Muscle of leg (tissue), 3 donors: ENCODE measurements at regions not wholly inside any gene's neighbourhood (a gene's known extent, or its start where the extent isn't known, plus 50 kb on each side); places are given as distances from the start of the nearest gene placed in this dataset.
A peak's percentile ranks its signal among the peaks of the same experiment; 100 is the strongest.
"Not testable (repeated sequence)": the region's sequence is repeated elsewhere in the genome, so short reads cannot be mapped to it uniquely, and the experiment has no call there.

Source experiments
- DNase-seq: peaks from one replicate; pipeline ENCODE4 v3.0.0; 2013
- H3K27ac ChIP-seq: one replicate; pipeline ENCODE4 v1.5.1; 2013; ENCODE audit warnings: mild to moderate bottlenecking, low read length, control low read depth
- H3K27me3 ChIP-seq: one replicate; pipeline ENCODE4 v1.6.1; 2013; ENCODE audit warnings: low read length; ENCODE audit not compliant: control insufficient read depth, insufficient read depth
- H3K36me3 ChIP-seq: one replicate; pipeline ENCODE4 v1.6.1; 2013; ENCODE audit warnings: low read length; ENCODE audit not compliant: control insufficient read depth, insufficient read depth
- H3K4me1 ChIP-seq: one replicate; pipeline ENCODE4 v1.6.1; 2013; ENCODE audit warnings: low read length; ENCODE audit not compliant: control insufficient read depth, insufficient read depth
- H3K4me3 ChIP-seq: one replicate; pipeline ENCODE4 v1.5.1; 2013; ENCODE audit warnings: low read length, control low read depth
- H3K9me3 ChIP-seq: replicated peaks from 2 replicates; pipeline ENCODE4 v1.6.1; 2013; ENCODE audit warnings: low read depth, low read length; ENCODE audit not compliant: control insufficient read depth
- WGBS: methylation state at CpG from one replicate; pipeline ENCODE4 v1.1.5; 2013; ENCODE audit warnings: missing lambda C conversion rate; ENCODE audit not compliant: insufficient coverage; 5-methylcytosine and 5-hydroxymethylcytosine counted together

- not testable (repeated sequence) for DNase-seq, H3K9me3 ChIP-seq, H3K4me3 ChIP-seq, H3K27me3 ChIP-seq, H3K36me3 ChIP-seq, H3K4me1 ChIP-seq, H3K27ac ChIP-seq
- 47% methylated on average over 3 of the region's 6 CpGs for WGBS
These were observed 124.6 kb upstream of the ANKRD30BL start for GRCh38 chr2:132286289-132286911.

GRCh38 chr2:132287910-132288309 lies 126.2 kb upstream of the ANKRD30BL start:
- WGBS, result 92% methylated on average over 8 of the region's 8 CpGs
- not testable (repeated sequence) for H3K27ac ChIP-seq, DNase-seq

GRCh38 chr2:132289138-132289537 lies 127.4 kb upstream of the ANKRD30BL start:
- 86% methylated on average over 3 of the region's 4 CpGs for WGBS
- H3K4me3 ChIP-seq, DNase-seq, H3K27ac ChIP-seq, H3K27me3 ChIP-seq, H3K36me3 ChIP-seq, H3K4me1 ChIP-seq, H3K9me3 ChIP-seq: not testable (repeated sequence)

More at GRCh38 chr2:132287910-132288309, 126.2 kb upstream of the ANKRD30BL start:
- not testable (repeated sequence) for H3K4me1 ChIP-seq, H3K27me3 ChIP-seq, H3K9me3 ChIP-seq, H3K36me3 ChIP-seq, H3K4me3 ChIP-seq

- not testable (repeated sequence) for H3K36me3 ChIP-seq, DNase-seq, H3K27me3 ChIP-seq
These were observed 126.8 kb upstream of the GPR39 start for GRCh38 chr2:132289812-132290211.

GRCh38 chr2:132300592-132301378 lies 115.8 kb upstream of the GPR39 start:
- H3K36me3 ChIP-seq, H3K4me1 ChIP-seq, H3K4me3 ChIP-seq, H3K27ac ChIP-seq, H3K9me3 ChIP-seq, DNase-seq, H3K27me3 ChIP-seq: not testable (repeated sequence)
- WGBS, result no CpG with 5 or more reads among the region's 2 CpGs

More at GRCh38 chr2:132289812-132290211, 126.8 kb upstream of the GPR39 start:
- not testable (repeated sequence) for H3K9me3 ChIP-seq, H3K27ac ChIP-seq, H3K4me1 ChIP-seq, H3K4me3 ChIP-seq
- 25% methylated on average over 2 of the region's 6 CpGs for WGBS

GRCh38 chr2:132304661-132305380 lies 111.8 kb upstream of the GPR39 start:
- DNase-seq, result peak; percentile 91
- not testable (repeated sequence) for H3K27ac ChIP-seq, H3K27me3 ChIP-seq, H3K9me3 ChIP-seq, H3K36me3 ChIP-seq, H3K4me1 ChIP-seq
- 3% methylated on average over 25 of the region's 27 CpGs for WGBS
- H3K4me3 ChIP-seq, result peak overlapping the region; percentile 31

GRCh38 chr2:132307613-132308198 lies 108.9 kb upstream of the GPR39 start:
- not testable (repeated sequence) for DNase-seq, H3K27ac ChIP-seq, H3K4me1 ChIP-seq, H3K36me3 ChIP-seq, H3K27me3 ChIP-seq, H3K4me3 ChIP-seq, H3K9me3 ChIP-seq
- WGBS, result no CpG with 5 or more reads among the region's 2 CpGs

GRCh38 chr2:132309203-132309602 lies 107.4 kb upstream of the GPR39 start:
- not testable (repeated sequence) for H3K9me3 ChIP-seq, H3K4me3 ChIP-seq, H3K27ac ChIP-seq, DNase-seq, H3K4me1 ChIP-seq, H3K27me3 ChIP-seq, H3K36me3 ChIP-seq
- no CpG with 5 or more reads among the region's 1 CpG for WGBS

- H3K9me3 ChIP-seq, DNase-seq, H3K4me1 ChIP-seq, H3K4me3 ChIP-seq, H3K27me3 ChIP-seq, H3K36me3 ChIP-seq, H3K27ac ChIP-seq: not testable (repeated sequence)
- WGBS, result no CpG with 5 or more reads among the region's 2 CpGs
These were observed 101.1 kb upstream of the GPR39 start for GRCh38 chr2:132315546-132315945.

GRCh38 chr2:132317026-132317680 lies 99.5 kb upstream of the GPR39 start:
- H3K4me1 ChIP-seq, DNase-seq, H3K27me3 ChIP-seq, H3K4me3 ChIP-seq, H3K36me3 ChIP-seq, H3K9me3 ChIP-seq, H3K27ac ChIP-seq: not testable (repeated sequence)
- no CpG with 5 or more reads among the region's 6 CpGs for WGBS
